PC-3 (cell line): ENCODE measurements at regions not wholly inside any gene's neighbourhood (a gene's known extent, or its start where the extent isn't known, plus 50 kb on each side); places are given as distances from the start of the nearest gene placed in this dataset.

Experiments
- ATAC-seq: fragments of 200-7000 bp; cut with Tn5 transposase; 2 replicates; pipeline ENCODE4 v1.9.1; 2020; ENCODE audit warnings: mild to moderate bottlenecking, moderate library complexity
- BruUV-seq: library from RNA; stranded (reverse); fragments of 400-500 nt; replicated peaks from 2 replicates; lab custom pipeline; 2021; lab: Mats Ljungman, UMichigan
- CTCF ChIA-PET: fragments of 300-600 bp; sonication (Branson Sonifier 250); formaldehyde crosslinking; loops from one replicate; lab custom pipeline; 2022; ENCODE audit warnings: antibody characterized with exemption; lab: Charles Lee
- POLR2A ChIA-PET: fragments of 300-600 bp; sonication (Branson Sonifier 250); formaldehyde crosslinking; loops from one replicate; lab custom pipeline; 2022; ENCODE audit warnings: antibody characterized with exemption; ENCODE audit not compliant: unreplicated experiment; lab: Charles Lee
- DNase-seq: peaks from one replicate; pipeline ENCODE4 v3.0.0-alpha.2; 2015
- H2AFZ ChIP-seq: fragments of 300-600 bp; sonication (generic); 2 replicates; pipeline ENCODE4 v1.6.0; 2016; ENCODE audit warnings: antibody characterized with exemption, low read length
- H3F3A ChIP-seq: fragments of 300-600 bp; sonication (generic); one replicate; pipeline ENCODE4 v1.6.0; 2017; ENCODE audit warnings: antibody characterized with exemption, low read length, control low read depth, mild to moderate bottlenecking; ENCODE audit not compliant: unreplicated experiment
- H3K27ac ChIP-seq: fragments of 300-600 bp; sonication (generic); 2 replicates; pipeline ENCODE4 v1.5.1; 2016; ENCODE audit warnings: mild to moderate bottlenecking, low read length
- H3K27me3 ChIP-seq: fragments of 300-600 bp; sonication (generic); 2 replicates; pipeline ENCODE4 v1.6.1; 2016; ENCODE audit warnings: low read length, mixed read lengths
- H3K36me3 ChIP-seq: fragments of 300-600 bp; sonication (generic); 2 replicates; pipeline ENCODE4 v1.6.1; 2016; ENCODE audit warnings: low read depth, mixed run types, low read length, mixed read lengths
- H3K4me1 ChIP-seq: fragments of 300-600 bp; sonication (generic); 2 replicates; pipeline ENCODE4 v1.5.1; 2016; ENCODE audit warnings: low read length; ENCODE audit not compliant: insufficient read depth
- H3K4me2 ChIP-seq: fragments of 300-600 bp; sonication (generic); 2 replicates; pipeline ENCODE4 v1.6.0; 2016; ENCODE audit warnings: low read length
- H3K4me3 ChIP-seq: fragments of 300-600 bp; sonication (generic); 2 replicates; pipeline ENCODE4 v1.5.1; 2016; ENCODE audit warnings: mild to moderate bottlenecking, low read length, mixed read lengths
- H3K79me2 ChIP-seq: fragments of 300-600 bp; sonication (generic); 2 replicates; pipeline ENCODE4 v1.6.1; 2017; ENCODE audit warnings: low read length, mixed read lengths
- H3K9ac ChIP-seq: fragments of 300-600 bp; sonication (generic); 2 replicates; pipeline ENCODE4 v1.6.0; 2016; ENCODE audit warnings: mild to moderate bottlenecking, low read length
- H3K9me2 ChIP-seq: fragments of 300-600 bp; sonication (generic); replicated peaks from 2 replicates; pipeline ENCODE4 v1.6.1; 2016; ENCODE audit warnings: mixed run types, low read length, mixed read lengths
- H3K9me3 ChIP-seq: fragments of 300-600 bp; sonication (generic); 2 replicates; pipeline ENCODE4 v1.6.1; 2016; ENCODE audit warnings: low read length, mixed read lengths
- H4K20me1 ChIP-seq: fragments of 300-600 bp; sonication (generic); 2 replicates; pipeline ENCODE4 v1.6.1; 2016; ENCODE audit warnings: low read length, mixed read lengths
- EZH2 ChIP-seq: fragments of 300-600 bp; sonication (generic); IDR thresholded peaks from one replicate; pipeline ENCODE4 v1.6.1; 2017; ENCODE audit warnings: antibody characterized with exemption, mild to moderate bottlenecking, low read length; ENCODE audit not compliant: unreplicated experiment
- EZH2phosphoT487 ChIP-seq: fragments of 300-600 bp; sonication (generic); IDR thresholded peaks from 2 replicates; pipeline ENCODE4 v1.6.1; 2018; ENCODE audit warnings: mild to moderate bottlenecking, antibody characterized with exemption, low read length, borderline replicate concordance
- intact Hi-C: fragments of 100-400 bp; cut with micrococcal nuclease; formaldehyde crosslinking; loops from 2 replicates; pipeline ENCODE4 v1.9.0; 2023
- TF ChIP-seq, protein P1 (sequence below): fragments of 300-600 bp; sonication (generic); conservative IDR thresholded peaks from 2 replicates; pipeline ENCODE4 v1.5.1; 2017; ENCODE audit warnings: antibody characterized with exemption, low read depth, mild to moderate bottlenecking, low read length

DNA sequence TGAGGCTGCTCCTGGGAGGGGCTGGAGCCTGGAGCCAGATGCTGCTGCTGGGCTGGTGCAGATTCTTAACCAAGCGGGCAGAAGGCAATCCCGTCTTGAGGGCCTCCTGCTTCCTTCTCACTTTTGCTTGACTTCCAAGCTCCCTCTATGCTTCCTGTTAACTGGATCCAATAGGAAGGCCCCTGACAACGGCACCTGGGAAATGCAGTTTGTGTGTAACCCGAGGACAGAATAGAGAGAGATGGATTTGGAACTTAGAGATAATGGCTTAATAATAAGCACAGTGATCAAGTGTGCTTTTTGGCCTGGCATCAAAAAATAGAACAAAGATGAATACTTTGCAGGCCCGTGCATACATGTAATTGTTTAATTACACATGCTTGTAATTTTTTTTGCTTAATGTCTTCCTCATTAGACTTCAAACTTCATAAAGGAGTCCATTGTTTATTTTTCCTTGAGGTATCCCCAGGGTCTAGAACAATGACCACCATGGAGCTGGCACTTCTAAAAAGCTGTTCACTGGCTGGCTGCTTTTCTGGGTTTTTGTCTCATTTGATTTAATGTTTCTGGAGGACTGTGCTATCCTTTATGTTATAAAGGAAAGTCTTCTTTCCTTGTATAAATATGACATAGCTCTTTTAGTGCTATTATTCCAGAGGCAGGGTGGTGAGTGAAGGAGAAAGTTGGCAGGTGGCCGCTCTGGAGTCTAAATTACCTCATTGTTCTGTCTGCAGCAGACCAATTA is 63.3 kb upstream of the MITF start:
- no peak for ATAC-seq
- Histone ChIP-seq H3K9ac (no peak overlapping the region), H4K20me1 (no peaks in the 10 kb centered on the region), H3K9me2 (no peaks in the 10 kb centered on the region), H3K27ac (no peak overlapping the region), H2AFZ (no peak overlapping the region), H3K4me2 (no peak overlapping the region), H3K36me3 (no peaks in the 10 kb centered on the region), H3K27me3 (no peaks in the 10 kb centered on the region), H3K79me2 (no peaks in the 10 kb centered on the region), H3K4me3 (no peak overlapping the region), H3K9me3 (no peaks in the 10 kb centered on the region), H3K4me1 (no peaks in the 10 kb centered on the region), H3F3A (no peaks in the 10 kb centered on the region)
- ChIA-PET CTCF (no interaction called here), POLR2A (no interaction called here)
- BruUV-seq, result no TSS peak
- TF ChIP-seq EZH2phosphoT487 (no peak), EZH2 (no peak)
- TF ChIP-seq, protein P1, sequence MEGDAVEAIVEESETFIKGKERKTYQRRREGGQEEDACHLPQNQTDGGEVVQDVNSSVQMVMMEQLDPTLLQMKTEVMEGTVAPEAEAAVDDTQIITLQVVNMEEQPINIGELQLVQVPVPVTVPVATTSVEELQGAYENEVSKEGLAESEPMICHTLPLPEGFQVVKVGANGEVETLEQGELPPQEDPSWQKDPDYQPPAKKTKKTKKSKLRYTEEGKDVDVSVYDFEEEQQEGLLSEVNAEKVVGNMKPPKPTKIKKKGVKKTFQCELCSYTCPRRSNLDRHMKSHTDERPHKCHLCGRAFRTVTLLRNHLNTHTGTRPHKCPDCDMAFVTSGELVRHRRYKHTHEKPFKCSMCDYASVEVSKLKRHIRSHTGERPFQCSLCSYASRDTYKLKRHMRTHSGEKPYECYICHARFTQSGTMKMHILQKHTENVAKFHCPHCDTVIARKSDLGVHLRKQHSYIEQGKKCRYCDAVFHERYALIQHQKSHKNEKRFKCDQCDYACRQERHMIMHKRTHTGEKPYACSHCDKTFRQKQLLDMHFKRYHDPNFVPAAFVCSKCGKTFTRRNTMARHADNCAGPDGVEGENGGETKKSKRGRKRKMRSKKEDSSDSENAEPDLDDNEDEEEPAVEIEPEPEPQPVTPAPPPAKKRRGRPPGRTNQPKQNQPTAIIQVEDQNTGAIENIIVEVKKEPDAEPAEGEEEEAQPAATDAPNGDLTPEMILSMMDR, result no peak
- intact Hi-C loops, result loop anchor here (5.0 kb wide), 1 partner anchor 181 kb away; no protein-coding TSS in a partner anchor
- DNase-seq, result no peak

DNA sequence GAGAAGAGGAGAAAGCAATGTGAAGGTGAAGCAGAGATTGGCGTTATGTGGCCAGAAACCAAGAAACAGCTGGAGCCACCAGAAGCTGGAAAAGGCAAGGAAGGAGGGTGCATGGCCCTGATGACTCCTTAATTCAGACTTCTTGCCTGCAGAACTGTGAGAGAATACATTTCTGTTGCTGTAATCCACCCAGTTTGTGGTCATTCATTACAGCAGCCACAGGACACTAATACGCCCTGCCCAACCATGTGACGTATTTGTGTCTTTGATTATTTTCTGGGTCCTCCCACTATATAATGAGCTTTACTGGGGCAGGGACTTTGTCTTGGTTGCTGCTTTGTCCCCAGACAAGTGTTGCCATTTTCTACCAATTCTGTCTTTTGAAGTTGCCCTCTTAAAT is 64.5 kb upstream of the MITF start:
- H3K79me2 ChIP-seq, result no peaks in the 10 kb centered on the region
- no peaks in the 10 kb centered on the region for H3K9me3 ChIP-seq
- BruUV-seq, result no TSS peak
- TF ChIP-seq, protein P1, result no peak
- TF ChIP-seq EZH2phosphoT487, result no peak
- TF ChIP-seq EZH2, result no peak
- H3K4me1 ChIP-seq, result no peaks in the 10 kb centered on the region
- no peak overlapping the region for H3K4me3 ChIP-seq
- H4K20me1 ChIP-seq, result no peaks in the 10 kb centered on the region
- no peaks in the 10 kb centered on the region for H3K27me3 ChIP-seq
- no peak overlapping the region for H2AFZ ChIP-seq
- no peaks in the 10 kb centered on the region for H3F3A ChIP-seq
- no peak overlapping the region for H3K4me2 ChIP-seq
- H3K36me3 ChIP-seq, result no peaks in the 10 kb centered on the region
- DNase-seq, result no peak
- POLR2A ChIA-PET, result no interaction called here
- no peak overlapping the region for H3K27ac ChIP-seq
- CTCF ChIA-PET, result no interaction called here
- intact Hi-C loops, result loop anchor here (5.0 kb wide), 3 partner anchors 183 to 347 kb away; no protein-coding TSS in a partner anchor
- H3K9me2 ChIP-seq, result no peaks in the 10 kb centered on the region
- no peak for ATAC-seq
- H3K9ac ChIP-seq, result no peak overlapping the region
